Keratinocyte (primary cell): ENCODE measurements at regions not wholly inside any gene's neighbourhood (a gene's known extent, or its start where the extent isn't known, plus 50 kb on each side); places are given as distances from the start of the nearest gene placed in this dataset.

Experiments
- CTCF ChIP-seq, 3 experiments: IDR thresholded peaks in 1 of 3; conservative IDR thresholded peaks in 1 of 3; optimal IDR thresholded peaks in 1 of 3; 2 replicates in 2 of 3; 3 replicates in 1 of 3; pipeline versions ENCODE3 to v1.5.1; 2011; ENCODE audit warnings: low read length in 3 of 3, mild to moderate bottlenecking in 3 of 3, moderate library complexity in 2 of 3, control low read depth in 1 of 3, inconsistent platforms in 1 of 3; ENCODE audit not compliant: insufficient read depth in 2 of 3; ENCODE audit errors: extremely low read depth in 1 of 3
- EZH2 ChIP-seq: IDR thresholded peaks from one replicate; pipeline ENCODE4 v1.6.1; 2012; ENCODE audit warnings: inconsistent platforms, mild to moderate bottlenecking, low read length, moderate library complexity

- TF ChIP-seq CTCF (optimal IDR thresholded peaks at IDR 0.05 in 1 of 3, IDR thresholded peaks at IDR 0.05 in 1 of 3, conservative IDR thresholded peaks at IDR 0.05 in 1 of 3; ENCODE audit: extremely low read depth in 1 of 3, insufficient read depth in 2 of 3, low read length in 3 of 3) (no peak), EZH2 (no peak)
These were observed 340.0 kb downstream of the METTL15 start for GRCh38 chr11:28448186-28448585.
